NCI-H345 treated with DMSO at 0.1 percent for 48 hours (cell line): ENCODE measurements at regions not wholly inside any gene's neighbourhood (a gene's known extent, or its start where the extent isn't known, plus 50 kb on each side); places are given as distances from the start of the nearest gene placed in this dataset.

ENCODE experiments used
- DNase-seq: peaks from one replicate; lab custom pipeline; 2025; ENCODE audit not compliant: unreplicated experiment; lab: John Stamatoyannopoulos, UW

DNA sequence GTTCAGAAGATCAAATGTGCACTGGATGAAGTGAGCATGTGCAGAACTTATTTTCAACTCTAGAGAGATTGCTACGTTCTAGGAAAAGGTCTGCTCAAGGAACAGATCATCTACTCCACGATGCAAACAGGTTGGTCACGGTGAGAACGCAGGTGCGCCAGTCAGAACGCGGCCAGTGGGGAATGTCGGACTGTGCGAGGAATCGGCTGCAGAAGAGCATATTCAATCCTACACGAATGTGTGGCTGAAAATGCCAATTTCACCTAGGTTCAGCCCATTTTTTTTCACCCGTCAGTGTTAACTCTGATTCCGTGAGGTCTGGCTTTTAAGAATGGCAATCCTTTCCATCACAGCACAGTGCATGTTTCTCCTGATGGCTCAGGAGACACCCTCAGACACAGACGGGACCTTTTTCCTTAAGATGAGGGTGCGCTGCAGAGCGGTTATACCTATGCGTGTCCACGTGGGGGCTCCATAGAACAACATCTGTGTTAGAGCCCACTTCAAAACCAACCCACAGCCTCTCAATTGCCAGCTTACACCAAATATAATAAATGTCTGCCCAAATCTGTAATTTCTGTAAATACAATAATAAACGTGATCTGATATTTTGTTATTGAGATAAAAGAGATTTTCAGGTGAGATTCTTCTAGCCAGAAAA, 250.4 kb downstream of the FOXA2 start:
- DNase-seq: peak; percentile 82

DNA sequence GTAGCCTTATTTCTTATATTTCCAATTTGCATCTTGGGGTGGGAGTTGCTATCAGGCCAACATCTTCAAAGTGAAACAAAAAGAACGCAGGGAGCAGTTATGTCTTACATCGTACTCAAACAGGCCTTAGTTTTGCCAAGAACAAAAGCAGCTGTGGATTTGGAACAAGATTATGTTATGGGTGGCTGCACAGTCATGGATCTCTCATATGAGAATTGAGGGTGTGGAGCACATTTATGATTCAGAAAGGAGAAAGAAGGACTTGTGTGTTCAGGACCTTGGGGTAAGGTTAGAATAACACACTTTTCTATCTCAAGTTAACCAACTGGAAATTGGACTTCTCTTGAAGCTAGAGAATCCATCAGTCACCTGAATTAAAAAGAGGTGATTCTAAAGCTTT, 259.9 kb downstream of the FOXA2 start:
- no peak for DNase-seq

DNA sequence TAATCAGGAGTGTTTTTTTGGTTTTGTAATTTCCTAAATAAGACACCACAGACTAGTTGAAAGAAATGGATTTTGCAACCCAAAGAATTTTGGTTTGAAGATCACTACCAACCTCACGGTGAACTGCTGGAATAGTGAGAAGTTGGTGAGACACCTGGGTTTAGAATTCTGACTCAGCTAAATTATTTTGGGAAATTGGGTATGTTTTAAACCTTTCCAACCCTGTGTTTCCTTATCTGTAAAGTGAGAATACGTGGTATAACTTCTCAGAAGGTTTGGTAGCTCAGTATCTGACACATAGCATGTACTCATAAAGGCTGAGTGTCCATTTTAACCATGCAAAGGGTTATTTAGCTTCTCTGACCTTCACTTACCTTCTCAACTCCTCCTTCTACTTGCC, 261.9 kb downstream of the FOXA2 start:
- no peak for DNase-seq

DNA sequence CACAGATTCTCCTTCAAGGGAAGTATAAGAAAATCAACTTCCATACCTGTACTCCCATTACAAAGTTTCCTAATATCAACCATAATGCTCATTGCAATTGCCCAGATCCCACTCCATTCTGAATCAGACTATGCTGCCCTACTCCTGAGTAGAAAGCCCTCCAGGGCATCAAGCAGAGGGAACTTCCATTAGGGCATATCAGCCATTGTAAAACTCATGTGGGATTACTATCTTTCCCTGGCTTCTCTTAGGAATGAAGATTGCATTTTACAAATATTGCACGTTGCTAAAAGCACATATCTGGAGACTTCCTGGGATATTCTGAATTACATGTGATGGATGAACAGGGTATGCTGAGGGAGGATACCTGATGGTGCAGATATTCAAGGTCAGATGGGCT, 263.2 kb downstream of the FOXA2 start:
- no peak for DNase-seq

DNA sequence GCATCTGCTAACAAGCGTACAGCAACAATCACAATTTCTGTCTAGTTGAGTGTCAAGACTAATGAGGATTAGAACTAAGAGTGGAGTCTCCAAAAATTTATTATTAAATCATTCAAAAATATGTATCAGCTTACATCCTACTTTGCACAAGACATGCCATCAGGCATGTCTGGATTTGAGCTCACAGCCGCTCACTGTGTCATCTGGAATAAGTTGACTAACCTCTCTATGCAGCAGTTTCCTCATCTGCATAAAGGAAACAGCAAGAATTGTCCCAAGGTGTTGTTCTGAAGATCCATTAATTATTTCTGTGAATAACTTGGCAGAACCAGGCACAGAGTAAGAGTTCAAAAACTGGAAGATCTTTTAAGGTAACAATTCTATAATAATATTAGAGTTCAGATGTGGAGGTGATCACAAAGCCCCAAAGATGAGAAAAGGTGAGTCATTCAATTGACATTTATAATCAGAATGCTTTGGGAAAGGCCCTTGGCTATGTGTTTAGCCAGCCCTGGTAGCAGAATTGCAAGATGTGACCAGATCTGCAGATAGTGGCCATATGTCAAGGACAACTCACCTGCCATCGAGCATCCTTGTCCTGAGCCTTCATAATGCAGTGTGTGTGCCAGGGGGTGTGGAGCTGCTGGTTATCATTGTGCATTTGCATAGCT, 264.0 kb downstream of the FOXA2 start:
- no peak for DNase-seq

DNA sequence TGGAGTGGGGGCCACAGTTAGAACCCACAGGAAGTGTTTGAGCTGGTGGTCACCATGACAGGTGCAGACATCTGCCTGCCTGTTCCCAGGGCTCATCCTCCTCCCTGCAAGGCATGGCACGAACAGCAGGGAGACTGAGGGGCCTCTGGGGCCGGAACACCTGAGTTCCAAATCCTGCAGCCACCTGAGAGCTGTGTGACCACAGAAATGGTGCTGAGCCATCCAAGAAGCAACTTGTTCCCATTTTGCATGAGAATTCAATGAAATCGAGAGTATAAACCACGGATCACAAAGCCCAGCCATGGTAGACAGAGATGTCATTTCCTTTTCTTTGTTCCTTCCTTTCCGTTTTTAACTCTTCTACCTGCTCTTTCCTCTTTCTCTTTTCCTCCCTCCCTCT, 268.6 kb downstream of the FOXA2 start:
- DNase-seq: no peak

DNA sequence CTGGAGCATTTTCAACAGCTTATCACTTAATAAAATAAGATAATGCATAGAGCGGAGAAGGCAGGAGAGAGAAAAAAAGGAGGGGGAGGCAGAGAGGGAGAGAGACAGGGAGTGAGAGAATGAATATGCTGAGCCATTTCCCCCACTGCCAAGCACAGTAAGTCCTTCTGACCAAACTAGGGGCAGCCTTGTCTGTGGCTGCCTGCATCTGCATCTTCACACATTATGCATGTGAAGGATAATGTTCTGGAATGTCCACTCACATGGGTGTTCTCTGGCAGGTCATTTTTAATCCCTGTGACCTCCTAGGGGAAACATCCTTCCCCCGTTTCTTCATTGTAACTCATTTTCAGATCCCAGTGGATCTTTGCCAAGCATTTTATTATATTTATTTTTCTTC, 269.3 kb downstream of the FOXA2 start:
- no peak for DNase-seq

DNA sequence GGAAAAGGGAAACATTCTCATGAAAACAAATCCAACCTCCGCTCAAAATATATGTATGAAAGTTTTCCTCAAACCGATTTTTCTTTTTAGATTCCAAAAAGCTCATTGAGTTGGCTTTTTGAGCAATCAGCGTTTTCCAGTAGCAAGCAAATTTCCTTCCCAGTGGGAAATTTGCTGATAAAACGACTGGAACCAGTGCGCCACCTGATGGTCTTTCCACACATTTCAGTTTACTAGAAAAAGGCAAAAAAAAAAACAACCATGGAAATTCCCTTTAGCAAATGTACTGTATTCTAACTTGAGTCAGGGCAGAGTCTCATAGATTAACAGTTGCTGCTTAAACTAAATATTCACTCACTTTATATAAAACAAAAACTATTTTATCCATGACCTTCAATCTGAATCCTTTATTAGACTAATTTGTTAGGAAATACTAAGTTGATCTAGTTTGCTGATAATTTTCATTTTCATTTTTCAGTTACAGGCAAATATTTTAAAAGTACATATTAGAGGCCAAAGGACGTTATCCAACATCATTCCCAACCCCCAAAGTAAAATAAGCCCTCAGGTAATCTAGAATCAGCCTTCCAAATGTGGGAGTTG, 271.5 kb downstream of the FOXA2 start:
- peak; percentile 18 for DNase-seq

DNA sequence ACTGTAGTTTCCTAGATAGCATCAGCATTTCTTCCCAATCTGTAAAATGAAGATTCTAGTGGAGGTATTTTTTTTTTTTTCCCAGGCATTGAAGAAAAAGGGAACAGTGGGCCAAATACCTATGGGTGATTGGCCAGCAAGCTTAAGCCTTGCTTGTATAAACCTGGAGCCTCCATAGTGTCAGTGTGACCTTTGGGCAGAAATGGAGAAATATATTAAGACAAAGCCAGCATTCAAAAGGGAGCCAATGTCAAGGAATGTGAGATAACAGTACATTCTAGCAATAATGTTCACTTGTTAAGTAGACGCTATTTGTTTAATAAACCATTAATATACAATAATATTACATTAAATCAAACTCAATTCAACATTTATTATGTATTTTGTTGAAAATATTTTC, 275.4 kb downstream of the FOXA2 start:
- no peak for DNase-seq

DNA sequence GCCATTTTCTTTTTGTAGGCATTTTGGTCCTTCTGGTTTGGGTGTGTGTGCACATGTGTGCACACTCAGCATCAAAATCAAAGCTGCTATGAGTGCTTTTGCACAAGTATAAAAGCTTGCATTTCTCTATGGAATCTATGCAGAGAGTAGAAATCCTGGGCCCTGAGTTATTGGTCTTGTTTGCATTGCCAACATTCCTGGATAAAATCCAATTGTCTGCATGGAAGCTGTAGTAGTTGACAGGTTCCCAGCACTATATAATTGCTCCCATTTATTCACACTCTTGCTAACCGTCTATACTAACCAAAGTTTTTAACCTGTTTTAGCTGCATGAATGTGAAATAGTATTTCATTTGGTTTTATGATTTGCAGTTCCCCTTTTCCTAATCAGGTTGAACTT, 277.0 kb downstream of the FOXA2 start:
- no peak for DNase-seq

DNA sequence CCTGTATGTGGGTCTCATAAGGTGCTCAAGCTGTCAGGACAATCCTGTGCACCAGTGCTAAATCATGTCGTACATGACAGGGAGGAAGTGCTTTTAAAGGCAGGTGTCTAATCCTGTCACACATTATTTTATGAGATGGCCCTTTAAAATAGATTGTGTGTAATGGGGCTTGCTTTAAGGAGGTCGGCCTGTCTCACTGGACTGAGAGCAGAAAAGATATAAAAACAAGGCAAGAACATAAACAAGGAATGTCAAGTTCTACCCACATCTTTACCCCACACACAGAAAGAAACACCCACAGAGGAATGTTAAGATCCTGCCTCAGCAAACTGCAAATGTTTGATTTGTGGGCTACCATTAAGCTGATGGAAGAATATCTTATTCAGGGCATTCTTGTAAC, 279.0 kb downstream of the FOXA2 start:
- no peak for DNase-seq

DNA sequence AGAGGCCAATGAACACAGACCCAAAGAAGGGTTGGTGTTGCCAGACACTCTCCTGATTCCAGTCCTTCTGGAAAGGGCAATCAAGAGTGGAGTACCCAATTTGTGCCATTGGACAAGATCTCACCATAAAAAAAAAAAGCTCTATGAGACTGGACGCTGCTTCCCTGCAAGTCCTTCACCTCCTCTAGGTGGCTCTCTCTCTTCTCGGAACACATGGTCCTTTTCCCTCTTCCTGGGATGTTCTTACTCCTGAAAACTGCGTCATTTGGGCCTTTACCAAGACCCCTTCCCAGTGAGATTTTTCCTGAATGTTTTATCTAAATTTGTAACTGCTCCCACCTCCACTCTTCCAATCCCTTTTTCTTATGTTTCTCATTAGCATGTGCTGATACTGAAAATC, 280.8 kb downstream of the FOXA2 start:
- no peak for DNase-seq

DNA sequence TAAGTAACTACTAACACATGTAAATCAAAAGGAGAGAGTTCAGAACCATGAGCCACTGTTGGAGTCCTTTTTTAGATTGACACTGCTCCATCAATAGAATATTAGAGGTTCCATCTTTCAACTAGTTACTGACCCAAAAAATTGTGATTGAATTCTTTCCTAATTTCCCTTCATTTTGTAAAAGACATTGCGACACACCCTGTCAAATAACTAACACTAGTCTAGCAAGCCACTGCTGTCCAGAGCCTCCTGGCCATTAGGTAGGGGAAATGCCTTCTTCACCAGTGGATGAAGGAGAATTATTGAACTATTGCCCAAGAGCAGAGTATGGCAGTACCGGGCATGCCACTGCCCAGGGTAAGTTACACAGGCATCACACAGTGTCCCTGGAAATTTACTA, 282.3 kb downstream of the FOXA2 start:
- no peak for DNase-seq

DNA sequence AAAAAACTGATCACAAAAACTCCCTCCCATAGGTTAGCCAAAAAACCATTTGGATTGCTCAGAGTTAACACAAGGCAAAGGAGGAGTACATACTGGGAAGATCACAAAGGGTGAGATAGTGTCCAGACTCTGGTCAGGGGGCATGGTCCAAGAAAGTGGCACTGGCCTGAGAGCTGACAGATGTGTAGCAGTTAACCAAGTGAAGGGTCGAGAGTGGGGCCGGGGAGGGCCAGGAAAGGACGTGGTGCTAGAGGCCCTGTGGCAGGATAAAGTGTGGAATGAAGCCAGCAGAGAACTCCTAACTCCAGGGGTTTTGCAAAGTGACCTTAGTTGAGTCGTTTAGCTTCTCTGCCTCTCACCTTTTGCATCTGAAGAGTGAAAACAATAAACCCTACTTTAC, 290.5 kb downstream of the FOXA2 start:
- DNase-seq: no peak

DNA sequence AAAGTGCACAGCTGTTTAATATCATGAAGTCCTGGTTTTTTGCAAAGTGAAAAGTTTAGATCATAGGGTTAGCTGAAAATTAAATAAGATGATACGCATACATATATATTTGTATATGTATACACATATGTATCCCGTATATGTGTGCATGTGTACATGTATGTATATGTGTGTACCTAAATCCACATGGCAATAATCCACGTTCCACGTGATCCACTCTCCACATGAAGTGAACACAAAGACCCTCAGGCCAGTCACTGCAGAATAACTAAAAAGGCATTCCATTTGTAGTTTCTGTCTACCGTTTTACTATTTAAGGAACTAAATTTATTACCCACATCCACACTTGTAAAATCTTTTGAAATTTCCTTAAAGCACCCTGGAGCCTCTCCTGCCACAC, 294.9 kb downstream of the FOXA2 start:
- no peak for DNase-seq

DNA sequence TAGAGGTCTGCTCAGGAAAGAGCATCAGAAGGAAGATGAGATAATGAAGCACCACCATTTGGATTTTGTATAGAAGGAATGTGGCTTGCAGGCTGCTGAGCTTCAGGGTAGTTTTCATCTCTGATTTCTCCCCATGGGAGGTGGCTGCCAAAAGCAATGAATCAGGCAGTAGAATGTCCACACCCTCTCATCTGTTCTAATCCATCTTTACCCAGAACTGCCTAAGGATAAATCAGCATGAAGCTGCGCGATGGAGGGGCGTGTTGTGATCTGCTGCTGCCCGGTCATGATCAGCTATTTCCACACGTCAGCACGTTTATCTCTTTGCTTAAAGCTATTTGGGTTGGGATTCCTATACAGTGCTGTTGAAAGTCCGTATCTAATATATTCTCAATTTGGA, 295.4 kb downstream of the FOXA2 start:
- no peak for DNase-seq

DNA sequence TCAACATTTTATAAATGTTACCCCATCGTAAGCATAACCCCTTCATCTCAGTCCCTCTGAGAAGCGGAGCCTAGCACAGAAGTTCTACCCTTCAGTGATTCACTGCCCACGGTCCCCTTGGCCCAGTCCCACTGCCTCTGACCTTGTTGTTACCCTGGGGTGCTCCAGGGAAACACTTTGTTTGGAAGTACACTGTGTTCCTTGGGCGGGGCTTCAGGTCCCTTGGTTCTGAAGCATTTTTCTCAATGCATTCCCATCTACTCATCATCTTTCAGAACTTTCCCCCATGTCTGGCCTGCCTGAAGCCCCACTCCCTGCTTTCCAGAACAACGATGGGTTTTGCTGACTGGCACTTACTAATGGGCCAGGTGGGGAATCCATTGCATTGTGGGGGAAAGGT, 296.2 kb downstream of the FOXA2 start:
- DNase-seq: no peak

DNA sequence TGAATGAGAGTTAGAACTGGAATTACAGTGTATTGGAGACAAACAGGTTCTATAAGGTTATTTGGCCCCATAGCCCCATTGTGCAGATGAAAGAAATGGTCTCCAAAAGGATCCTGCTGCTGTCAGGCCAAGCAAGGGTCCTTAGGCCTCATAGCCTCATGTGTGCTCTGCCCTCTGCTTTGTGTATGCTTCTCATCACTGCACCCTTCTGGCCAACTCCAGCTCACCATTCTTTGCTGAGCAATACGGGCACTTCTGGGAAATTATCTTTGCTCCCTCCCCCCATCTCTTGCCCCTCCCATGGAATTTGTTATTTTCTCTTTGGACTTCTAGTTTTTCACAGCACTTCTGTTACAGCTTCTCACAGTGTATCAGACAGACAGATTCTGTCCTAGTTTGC, 298.8 kb downstream of the FOXA2 start:
- no peak for DNase-seq

DNA sequence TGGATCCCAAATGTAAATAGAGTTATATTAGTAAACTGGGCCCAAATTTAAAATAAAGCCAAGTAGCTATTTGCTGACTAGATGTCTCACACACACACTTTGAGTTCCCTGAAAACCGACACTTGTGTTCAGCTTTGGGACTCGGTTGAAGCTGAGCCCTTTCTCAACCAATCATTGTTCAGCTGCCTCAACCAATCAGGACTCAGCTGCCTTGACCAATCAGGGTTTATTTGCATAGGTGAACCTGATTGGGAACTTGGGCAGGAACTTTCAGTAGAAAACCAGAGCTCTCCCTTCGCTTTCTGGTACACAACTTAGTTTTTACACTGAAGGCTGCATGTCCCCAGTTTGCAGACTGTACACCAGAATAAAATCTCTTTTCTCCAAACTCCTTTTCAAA, 301.7 kb downstream of the FOXA2 start:
- DNase-seq: no peak

DNA sequence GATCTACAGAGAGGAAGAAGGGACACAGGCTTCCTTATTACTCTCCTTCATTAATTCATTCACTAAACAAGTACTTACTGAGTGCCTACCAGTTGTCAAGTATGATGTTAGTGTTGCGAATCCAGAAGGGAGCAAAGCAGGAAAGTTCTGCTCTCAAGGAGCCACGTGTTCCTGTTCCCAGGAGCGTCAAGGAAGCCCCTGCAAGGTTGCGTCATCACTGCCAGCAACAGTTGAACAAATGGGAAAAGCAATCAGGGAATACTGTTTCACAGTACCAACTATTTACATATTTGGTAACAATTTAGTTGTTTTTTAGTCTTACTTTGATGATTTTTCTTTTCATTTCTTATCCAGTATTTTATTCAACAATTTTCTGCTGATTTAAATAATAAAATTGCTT, 310.0 kb downstream of the FOXA2 start:
- DNase-seq: no peak

DNA sequence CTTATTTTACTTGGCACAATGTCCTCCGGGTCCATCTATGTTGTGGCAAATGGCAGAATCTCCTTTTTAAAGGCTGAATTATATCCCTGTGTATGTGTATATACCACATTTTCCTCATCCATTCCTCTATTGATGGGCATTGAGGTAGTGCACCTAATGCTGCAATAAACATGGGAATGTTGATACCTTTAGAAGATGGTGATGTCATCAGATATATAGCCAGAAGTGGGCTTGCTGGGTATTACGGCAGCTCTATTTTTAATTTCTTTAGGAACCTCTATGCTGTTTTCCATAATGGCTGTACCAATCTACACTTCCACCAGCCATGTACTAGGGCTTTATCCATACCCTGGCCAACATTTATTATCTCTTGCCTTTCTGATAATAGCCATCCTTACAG, 315.7 kb downstream of the FOXA2 start:
- no peak for DNase-seq

DNA sequence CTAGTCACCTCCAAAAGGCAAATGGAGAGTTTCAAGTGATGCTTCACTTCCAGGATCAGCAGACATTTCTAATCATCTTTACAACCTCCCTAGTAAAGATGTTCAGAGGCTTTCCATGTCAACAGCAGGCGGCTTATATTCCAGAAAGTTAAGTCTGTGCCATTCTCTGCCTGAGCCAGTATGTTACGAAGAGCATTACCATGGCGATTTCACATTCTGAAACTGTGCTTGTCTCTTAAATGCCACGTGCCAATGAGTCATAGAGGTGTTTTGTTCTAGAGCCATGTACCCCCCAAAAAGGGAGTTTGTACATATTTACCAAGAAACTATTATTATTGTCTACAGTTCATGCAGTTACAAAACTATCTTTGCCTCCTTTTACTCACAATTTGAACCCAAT, 319.5 kb downstream of the FOXA2 start:
- no peak for DNase-seq

DNA sequence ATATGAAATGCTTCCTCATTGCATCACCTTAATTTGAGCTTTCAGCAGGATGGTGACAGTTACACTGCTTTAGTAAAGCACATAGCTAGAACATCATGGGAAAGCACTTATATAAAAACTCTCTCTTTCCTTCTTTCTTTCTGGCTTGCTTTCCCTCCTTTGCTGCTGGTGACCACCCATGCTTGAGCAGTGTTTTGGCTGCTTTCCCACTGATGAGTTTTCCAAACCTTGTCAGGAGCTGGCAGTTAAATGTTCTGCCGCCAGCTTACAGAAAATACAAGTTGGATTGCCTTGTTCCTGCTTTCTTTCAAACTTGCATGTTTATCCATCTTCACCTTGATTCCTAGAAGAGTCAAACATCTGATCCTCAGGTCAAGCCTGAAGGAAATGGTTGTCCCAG, 323.9 kb downstream of the FOXA2 start:
- no peak for DNase-seq
